ENCODE measurements at regions not wholly inside any gene's neighbourhood (a gene's known extent, or its start where the extent isn't known, plus 50 kb on each side); places are given as distances from the start of the nearest gene placed in this dataset.

GRCh38 chr6:166715065-166715464, 88.0 kb upstream of the RPS6KA2 start:
- H3K27ac ChIP-seq (ENCODE audit: low read depth, low read length) = no peak overlapping the region
- TF ChIP-seq CTCF (IDR thresholded peaks at IDR 0.05; ENCODE audit: insufficient read depth, low read length, poor library complexity, severe bottlenecking) = no peak
- TF ChIP-seq EZH2phosphoT487 (conservative IDR thresholded peaks at IDR 0.05; ENCODE audit: low read length) = no peak
- no peaks in the 10 kb centered on the region for H3K9me2 ChIP-seq (replicated peaks; ENCODE audit: insufficient read depth, low read length)
- H3K4me3 ChIP-seq (ENCODE audit: insufficient read depth, low read length, poor library complexity, severe bottlenecking) = no peak overlapping the region
- no peak overlapping the region for H2AFZ ChIP-seq (ENCODE audit: low read depth, low read length, severe bottlenecking)
- H4K20me1 ChIP-seq (ENCODE audit: low read depth, low read length) = no peaks in the 10 kb centered on the region
- H3K79me2 ChIP-seq (ENCODE audit: insufficient read depth, low read length) = no peaks in the 10 kb centered on the region
- no peaks in the 10 kb centered on the region for H3K9me3 ChIP-seq (ENCODE audit: insufficient read depth, low read length)
- no peaks in the 10 kb centered on the region for H3K36me3 ChIP-seq (ENCODE audit: low read length)
- H3K27me3 ChIP-seq (ENCODE audit: low read length) = no peaks in the 10 kb centered on the region
- H3K4me2 ChIP-seq (ENCODE audit: low read depth, low read length, poor library complexity, severe bottlenecking) = no peak overlapping the region
- no peaks in the 10 kb centered on the region for H3F3A ChIP-seq (ENCODE audit: insufficient read depth)
- no peak overlapping the region for H3K9ac ChIP-seq (ENCODE audit: low read length)

- H3K9ac ChIP-seq (ENCODE audit: low read length) = no peak overlapping the region
- TF ChIP-seq CTCF (IDR thresholded peaks at IDR 0.05; ENCODE audit: insufficient read depth, low read length, poor library complexity, severe bottlenecking) (no peak), EZH2phosphoT487 (conservative IDR thresholded peaks at IDR 0.05; ENCODE audit: low read length) (no peak)
- no peak overlapping the region for H3K4me2 ChIP-seq (ENCODE audit: low read depth, low read length, poor library complexity, severe bottlenecking)
- no peaks in the 10 kb centered on the region for H3K27me3 ChIP-seq (ENCODE audit: low read length)
- H3K9me3 ChIP-seq (ENCODE audit: insufficient read depth, low read length) = no peaks in the 10 kb centered on the region
- no peaks in the 10 kb centered on the region for H3K9me2 ChIP-seq (replicated peaks; ENCODE audit: insufficient read depth, low read length)
- H3K4me3 ChIP-seq (ENCODE audit: insufficient read depth, low read length, poor library complexity, severe bottlenecking) = no peak overlapping the region
- H3K36me3 ChIP-seq (ENCODE audit: low read length) = no peaks in the 10 kb centered on the region
- H3K27ac ChIP-seq (ENCODE audit: low read depth, low read length) = no peak overlapping the region
- H2AFZ ChIP-seq (ENCODE audit: low read depth, low read length, severe bottlenecking) = no peak overlapping the region
- no peaks in the 10 kb centered on the region for H3F3A ChIP-seq (ENCODE audit: insufficient read depth)
- H4K20me1 ChIP-seq (ENCODE audit: low read depth, low read length) = no peaks in the 10 kb centered on the region
- no peaks in the 10 kb centered on the region for H3K79me2 ChIP-seq (ENCODE audit: insufficient read depth, low read length)
Measured at GRCh38 chr6:166714581-166714980, 87.5 kb upstream of the RPS6KA2 start.

GRCh38 chr6:166714187-166714510, 87.1 kb upstream of the RPS6KA2 start:
- H3F3A ChIP-seq (ENCODE audit: insufficient read depth) = no peaks in the 10 kb centered on the region
- no peak overlapping the region for H3K4me3 ChIP-seq (ENCODE audit: insufficient read depth, low read length, poor library complexity, severe bottlenecking)
- no peak overlapping the region for H2AFZ ChIP-seq (ENCODE audit: low read depth, low read length, severe bottlenecking)
- H3K36me3 ChIP-seq (ENCODE audit: low read length) = no peaks in the 10 kb centered on the region
- H3K27me3 ChIP-seq (ENCODE audit: low read length) = no peaks in the 10 kb centered on the region
- H3K9me2 ChIP-seq (replicated peaks; ENCODE audit: insufficient read depth, low read length) = no peaks in the 10 kb centered on the region
- no peak overlapping the region for H3K27ac ChIP-seq (ENCODE audit: low read depth, low read length)
- no peaks in the 10 kb centered on the region for H4K20me1 ChIP-seq (ENCODE audit: low read depth, low read length)
- no peaks in the 10 kb centered on the region for H3K9me3 ChIP-seq (ENCODE audit: insufficient read depth, low read length)
- H3K4me2 ChIP-seq (ENCODE audit: low read depth, low read length, poor library complexity, severe bottlenecking) = no peak overlapping the region
- TF ChIP-seq CTCF (IDR thresholded peaks at IDR 0.05; ENCODE audit: insufficient read depth, low read length, poor library complexity, severe bottlenecking) (no peak), EZH2phosphoT487 (conservative IDR thresholded peaks at IDR 0.05; ENCODE audit: low read length) (no peak)
- no peak overlapping the region for H3K9ac ChIP-seq (ENCODE audit: low read length)
- H3K79me2 ChIP-seq (ENCODE audit: insufficient read depth, low read length) = no peaks in the 10 kb centered on the region
